Ascending aorta (tissue), 2 donors: ENCODE measurements at regions not wholly inside any gene's neighbourhood (a gene's known extent, or its start where the extent isn't known, plus 50 kb on each side); places are given as distances from the start of the nearest gene placed in this dataset.

Experiments used
- DNase-seq, 2 donors: peaks; one replicate each; pipeline ENCODE4 v3.0.0-alpha.2; 2019; ENCODE audit warnings: low spot score in 2 of 2
- H3K27ac ChIP-seq, 2 donors: fragments of 200-600 bp; sonication (generic); one replicate each; pipeline ENCODE4 v1.5.1; 2016 to 2017; ENCODE audit warnings: mild to moderate bottlenecking in 1 of 2
- H3K27me3 ChIP-seq: fragments of 200-600 bp; sonication (generic); one replicate; pipeline ENCODE4 v1.5.1; 2017
- H3K36me3 ChIP-seq, 2 donors: fragments of 200-600 bp; sonication (generic); one replicate each; pipeline ENCODE4 v1.5.1; 2016
- H3K4me1 ChIP-seq, 2 donors: fragments of 200-600 bp; sonication (generic); one replicate each; pipeline ENCODE4 v1.5.1; 2016 to 2017; ENCODE audit warnings: mild to moderate bottlenecking in 1 of 2
- H3K4me3 ChIP-seq, 2 donors: fragments of 200-600 bp; sonication (generic); one replicate each; pipeline ENCODE4 v1.5.1; 2016 to 2017; ENCODE audit warnings: mild to moderate bottlenecking in 1 of 2
- H3K9me3 ChIP-seq, 2 donors: fragments of 200-600 bp; sonication (generic); one replicate each; pipeline ENCODE4 v1.5.1; 2016
- CTCF ChIP-seq, 3 experiments: fragments of 200-600 bp in 2 of 3; fragments of 450-650 bp in 1 of 3; sonication (generic) in 2 of 3; IDR thresholded peaks; one replicate each; pipeline ENCODE4 v1.5.1; 2016 to 2019; ENCODE audit warnings: antibody characterized with exemption in 3 of 3, mild to moderate bottlenecking in 1 of 3, moderate library complexity in 1 of 3
- intact Hi-C: fragments of 100-400 bp; cut with DNase I; formaldehyde crosslinking; loops from one replicate; pipeline ENCODE4 v1.15.1; 2023

GRCh38 chr10:21212348-21212747 is 313.1 kb downstream of the SKIDA1 start:
- no peaks in the 10 kb centered on the region for H3K9me3 ChIP-seq
- H3K4me3 ChIP-seq, result no peak overlapping the region
- no peak overlapping the region for H3K27ac ChIP-seq
- TF ChIP-seq CTCF (IDR thresholded peaks at IDR 0.05), result no peak
- no peaks in the 10 kb centered on the region for H3K27me3 ChIP-seq
- DNase-seq, result no peak
- H3K36me3 ChIP-seq, result no peaks in the 10 kb centered on the region
- H3K4me1 ChIP-seq, result no peaks in the 10 kb centered on the region
- intact Hi-C loops, result no loop called here

GRCh38 chr10:21209495-21209894 is 312.4 kb upstream of the NEBL start:
- no peaks in the 10 kb centered on the region for H3K4me1 ChIP-seq
- no peaks in the 10 kb centered on the region for H3K9me3 ChIP-seq
- DNase-seq, result no peak
- no peak for TF ChIP-seq CTCF (IDR thresholded peaks at IDR 0.05)
- H3K27ac ChIP-seq, result no peak overlapping the region
- no peak overlapping the region for H3K4me3 ChIP-seq
- intact Hi-C loops, result no loop called here
- H3K27me3 ChIP-seq, result no peaks in the 10 kb centered on the region
- no peaks in the 10 kb centered on the region for H3K36me3 ChIP-seq

- no peaks in the 10 kb centered on the region for H3K9me3 ChIP-seq
- no peak overlapping the region for H3K27ac ChIP-seq
- H3K4me1 ChIP-seq, result no peaks in the 10 kb centered on the region
- no peak overlapping the region for H3K4me3 ChIP-seq
- H3K36me3 ChIP-seq, result no peaks in the 10 kb centered on the region
- no peak for TF ChIP-seq CTCF (IDR thresholded peaks at IDR 0.05)
- no peak for DNase-seq
- intact Hi-C loops, result no loop called here
- no peaks in the 10 kb centered on the region for H3K27me3 ChIP-seq
Observed at GRCh38 chr10:21208666-21209316, 311.7 kb upstream of the NEBL start.

- intact Hi-C loops, result no loop called here
- H3K36me3 ChIP-seq, result no peaks in the 10 kb centered on the region
- H3K9me3 ChIP-seq, result no peaks in the 10 kb centered on the region
- H3K27ac ChIP-seq, result no peak overlapping the region
- no peak overlapping the region for H3K4me3 ChIP-seq
- no peak for TF ChIP-seq CTCF (IDR thresholded peaks at IDR 0.05)
- H3K4me1 ChIP-seq, result no peaks in the 10 kb centered on the region
- H3K27me3 ChIP-seq, result no peaks in the 10 kb centered on the region
- DNase-seq, result no peak
Observed at GRCh38 chr10:21207852-21208646, 310.9 kb upstream of the NEBL start.

GRCh38 chr10:21205328-21205727 is 308.2 kb upstream of the NEBL start:
- Histone ChIP-seq H3K27ac (no peak overlapping the region), H3K9me3 (no peaks in the 10 kb centered on the region), H3K4me3 (no peak overlapping the region), H3K27me3 (no peaks in the 10 kb centered on the region), H3K4me1 (no peaks in the 10 kb centered on the region), H3K36me3 (no peaks in the 10 kb centered on the region)
- no peak for DNase-seq
- intact Hi-C loops, result no loop called here
- no peak for TF ChIP-seq CTCF (IDR thresholded peaks at IDR 0.05)
